H9 (cell line): ENCODE measurements at regions not wholly inside any gene's neighbourhood (a gene's known extent, or its start where the extent isn't known, plus 50 kb on each side); places are given as distances from the start of the nearest gene placed in this dataset.

ENCODE experiments used
- DNase-seq: peaks from one replicate; pipeline ENCODE4 v3.0.0-alpha.2; 2017
- H2AFZ ChIP-seq: one replicate; pipeline ENCODE4 v1.6.1; 2013; ENCODE audit warnings: mild to moderate bottlenecking, low read length, control low read depth, moderate library complexity
- H2AK5ac ChIP-seq: 2 replicates; pipeline ENCODE4 v1.6.1; 2013; ENCODE audit warnings: low read length, control low read depth, mixed read lengths; ENCODE audit not compliant: insufficient read length
- H2BK120ac ChIP-seq: one replicate; pipeline ENCODE4 v1.6.1; 2013; ENCODE audit warnings: low read depth, mild to moderate bottlenecking, low read length, control low read depth, inconsistent platforms; ENCODE audit not compliant: poor library complexity, severe bottlenecking
- H2BK12ac ChIP-seq: 2 replicates; pipeline ENCODE4 v1.6.1; 2013; ENCODE audit warnings: low read length, control low read depth, mixed read lengths, low read depth; ENCODE audit not compliant: insufficient read length
- H2BK15ac ChIP-seq: 2 replicates; pipeline ENCODE4 v1.6.1; 2013; ENCODE audit warnings: low read depth, low read length, control low read depth
- H2BK20ac ChIP-seq: one replicate; pipeline ENCODE4 v1.6.1; 2013; ENCODE audit warnings: low read depth, mild to moderate bottlenecking, low read length, control low read depth, inconsistent platforms; ENCODE audit not compliant: poor library complexity, severe bottlenecking
- H2BK5ac ChIP-seq: 2 replicates; pipeline ENCODE4 v1.6.1; 2013; ENCODE audit warnings: low read length, control low read depth, mixed read lengths; ENCODE audit not compliant: insufficient read length
- H3K14ac ChIP-seq: 2 replicates; pipeline ENCODE4 v1.6.1; 2013; ENCODE audit warnings: low read length, control low read depth; ENCODE audit not compliant: insufficient read depth
- H3K18ac ChIP-seq: 2 replicates; pipeline ENCODE4 v1.6.1; 2013; ENCODE audit warnings: low read depth, mild to moderate bottlenecking, mixed read lengths, low read length, control low read depth; ENCODE audit not compliant: insufficient read length
- H3K23ac ChIP-seq: 2 replicates; pipeline ENCODE4 v1.6.1; 2013; ENCODE audit warnings: low read length, control low read depth, mixed read lengths, low read depth; ENCODE audit not compliant: insufficient read length
- H3K23me2 ChIP-seq: 2 replicates; pipeline ENCODE4 v1.6.1; 2013; ENCODE audit warnings: low read depth, mild to moderate bottlenecking, mixed read lengths, low read length, control low read depth; ENCODE audit not compliant: insufficient read length, poor library complexity, severe bottlenecking
- H3K27ac ChIP-seq: 2 replicates; pipeline ENCODE4 v1.5.1; 2013; ENCODE audit warnings: low read length, control low read depth, mixed read lengths, low read depth; ENCODE audit not compliant: insufficient read length
- H3K27me3 ChIP-seq: 2 replicates; pipeline ENCODE4 v1.6.1; 2013; ENCODE audit warnings: low read length, control low read depth, inconsistent platforms; ENCODE audit not compliant: insufficient read depth
- H3K4ac ChIP-seq: 2 replicates; pipeline ENCODE4 v1.6.1; 2013; ENCODE audit warnings: low read depth, mild to moderate bottlenecking, control low read depth, inconsistent platforms, low read length, moderate library complexity
- H3K4me1 ChIP-seq: 2 replicates; pipeline ENCODE4 v1.6.1; 2013; ENCODE audit warnings: low read length, control low read depth, inconsistent platforms; ENCODE audit not compliant: insufficient read depth
- H3K4me2 ChIP-seq: 2 replicates; pipeline ENCODE4 v1.6.1; 2013; ENCODE audit warnings: low read length, control low read depth, mixed read lengths; ENCODE audit not compliant: insufficient read length, insufficient read depth
- H3K56ac ChIP-seq: 2 replicates; pipeline ENCODE4 v1.6.1; 2013; ENCODE audit warnings: low read depth, mild to moderate bottlenecking, mixed read lengths, low read length, control low read depth; ENCODE audit not compliant: insufficient read length
- H3K79me1 ChIP-seq: 2 replicates; pipeline ENCODE4 v1.6.1; 2013; ENCODE audit warnings: low read depth, mild to moderate bottlenecking, moderate library complexity, low read length, control low read depth, inconsistent platforms; ENCODE audit not compliant: insufficient read depth, poor library complexity, severe bottlenecking
- H3K79me2 ChIP-seq: 2 replicates; pipeline ENCODE4 v1.6.1; 2013; ENCODE audit warnings: low read length, control low read depth, inconsistent platforms; ENCODE audit not compliant: insufficient read depth
- H3K9ac ChIP-seq: 2 replicates; pipeline ENCODE4 v1.6.1; 2013; ENCODE audit warnings: low read length, control low read depth, mixed read lengths; ENCODE audit not compliant: insufficient read length; ENCODE audit errors: extremely low read depth
- H3K9me3 ChIP-seq: one replicate; pipeline ENCODE4 v1.6.1; 2013; ENCODE audit warnings: low read depth, low read length, inconsistent platforms; ENCODE audit not compliant: control insufficient read depth
- H3T11ph ChIP-seq: one replicate; pipeline ENCODE4 v1.6.1; 2013; ENCODE audit warnings: mild to moderate bottlenecking, low read length, control low read depth, inconsistent platforms
- H4K20me1 ChIP-seq: one replicate; pipeline ENCODE4 v1.6.1; 2013; ENCODE audit not compliant: control insufficient read depth, insufficient read length, insufficient read depth
- H4K5ac ChIP-seq: 2 replicates; pipeline ENCODE4 v1.6.1; 2013; ENCODE audit warnings: low read depth, mild to moderate bottlenecking, mixed read lengths, low read length, control low read depth; ENCODE audit not compliant: insufficient read length
- H4K8ac ChIP-seq: replicated peaks from 2 replicates; pipeline ENCODE4 v1.6.1; 2013; ENCODE audit warnings: low read length, control low read depth, mixed read lengths, low read depth; ENCODE audit not compliant: insufficient read length
- H4K91ac ChIP-seq: 2 replicates; pipeline ENCODE4 v1.6.1; 2013; ENCODE audit warnings: low read depth, mild to moderate bottlenecking, moderate library complexity, mixed read lengths, low read length, control low read depth; ENCODE audit not compliant: insufficient read length
- H3K27ac Mint-ChIP-seq, 3 experiments: 2 replicates in 2 of 3; 3 replicates in 1 of 3; pipeline ENCODE4 v1.8.0; 2020 to 2021; ENCODE audit warnings: mixed read lengths in 3 of 3, mild to moderate bottlenecking in 1 of 3, moderate library complexity in 1 of 3
- H3K27me3 Mint-ChIP-seq: 2 replicates; pipeline ENCODE4 v1.8.0; 2021; ENCODE audit warnings: low read depth, mild to moderate bottlenecking, moderate library complexity, mixed read lengths
- H3K36me3 Mint-ChIP-seq, 3 experiments: 2 replicates in 2 of 3; 3 replicates in 1 of 3; pipeline ENCODE4 v1.8.0; 2020 to 2021; ENCODE audit warnings: low read depth in 3 of 3, mixed read lengths in 3 of 3; ENCODE audit not compliant: insufficient read depth in 1 of 3
- H3K4me1 Mint-ChIP-seq, 2 experiments: 2 replicates each; pipeline ENCODE4 v1.8.0; 2020; ENCODE audit warnings: mixed read lengths in 2 of 2
- H3K4me3 Mint-ChIP-seq, 2 experiments: 2 replicates in 1 of 2; 3 replicates in 1 of 2; pipeline ENCODE4 v1.8.0; 2020 to 2021; ENCODE audit warnings: mild to moderate bottlenecking in 2 of 2, mixed read lengths in 2 of 2, moderate library complexity in 1 of 2
- H3K9me3 Mint-ChIP-seq, 2 experiments: 2 replicates in 1 of 2; 3 replicates in 1 of 2; pipeline ENCODE4 v1.8.0; 2020; ENCODE audit warnings: mild to moderate bottlenecking in 2 of 2, mixed read lengths in 2 of 2, moderate library complexity in 1 of 2
- WGBS: extraction: QIAGEN DNeasy Blood & Tissue Kit; methylation state at CpG from one replicate; pipeline ENCODE4 v1.1.7; 2013; ENCODE audit warnings: missing lambda C conversion rate, low lambda C conversion rate, mixed read lengths; ENCODE audit not compliant: insufficient read length; ENCODE audit errors: extremely low coverage; 5-methylcytosine and 5-hydroxymethylcytosine counted together
- TF ChIP-seq, protein P1 (sequence below): fragments of 200-600 bp; sonication (generic); conservative IDR thresholded peaks from 3 replicates; pipeline ENCODE4 v1.8.0; 2021; ENCODE audit warnings: antibody characterized with exemption, mild to moderate bottlenecking

DNA sequence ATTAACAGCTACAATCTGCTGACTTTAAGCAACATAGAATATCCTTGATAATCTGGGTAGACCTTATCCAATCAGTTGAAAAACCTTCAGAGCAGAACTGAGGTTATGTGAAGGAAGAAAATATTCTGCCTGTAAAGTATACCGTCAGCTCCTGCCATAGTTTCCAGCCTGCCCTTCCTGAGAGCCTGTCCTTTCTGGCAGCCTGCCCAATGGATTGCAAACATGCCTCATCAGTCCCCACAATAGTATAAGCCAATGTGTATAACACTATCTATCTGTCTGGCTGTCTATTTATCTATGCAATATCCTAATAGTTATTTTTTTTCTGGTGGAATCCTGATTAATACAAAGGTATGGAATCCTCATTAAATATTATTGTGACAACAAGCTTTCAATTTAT lies 489.2 kb upstream of the KCND2 start:
- no peak overlapping the region for H3K4me3 Mint-ChIP-seq
- no peaks in the 10 kb centered on the region for H3K36me3 Mint-ChIP-seq
- WGBS = no CpG with 5 or more reads among the region's 1 CpG
- H4K8ac ChIP-seq = no peak overlapping the region
- H2BK12ac ChIP-seq = no peak overlapping the region
- H4K20me1 ChIP-seq = no peaks in the 10 kb centered on the region
- no peak overlapping the region for H3K27ac Mint-ChIP-seq
- no peak overlapping the region for H4K5ac ChIP-seq
- H3K27me3 Mint-ChIP-seq = no peaks in the 10 kb centered on the region
- H3K18ac ChIP-seq = no peak overlapping the region
- no peak overlapping the region for H3K4ac ChIP-seq
- H3K27me3 ChIP-seq = no peaks in the 10 kb centered on the region
- DNase-seq = no peak
- H3K4me1 ChIP-seq = no peaks in the 10 kb centered on the region
- no peak overlapping the region for H3K14ac ChIP-seq
- no peak overlapping the region for H2AFZ ChIP-seq
- H3K9me3 Mint-ChIP-seq = no peaks in the 10 kb centered on the region
- no peak overlapping the region for H4K91ac ChIP-seq
- no peaks in the 10 kb centered on the region for H3K79me2 ChIP-seq
- no peaks in the 10 kb centered on the region for H3K4me1 Mint-ChIP-seq
- H3K9me3 ChIP-seq = no peaks in the 10 kb centered on the region
- TF ChIP-seq, protein P1, sequence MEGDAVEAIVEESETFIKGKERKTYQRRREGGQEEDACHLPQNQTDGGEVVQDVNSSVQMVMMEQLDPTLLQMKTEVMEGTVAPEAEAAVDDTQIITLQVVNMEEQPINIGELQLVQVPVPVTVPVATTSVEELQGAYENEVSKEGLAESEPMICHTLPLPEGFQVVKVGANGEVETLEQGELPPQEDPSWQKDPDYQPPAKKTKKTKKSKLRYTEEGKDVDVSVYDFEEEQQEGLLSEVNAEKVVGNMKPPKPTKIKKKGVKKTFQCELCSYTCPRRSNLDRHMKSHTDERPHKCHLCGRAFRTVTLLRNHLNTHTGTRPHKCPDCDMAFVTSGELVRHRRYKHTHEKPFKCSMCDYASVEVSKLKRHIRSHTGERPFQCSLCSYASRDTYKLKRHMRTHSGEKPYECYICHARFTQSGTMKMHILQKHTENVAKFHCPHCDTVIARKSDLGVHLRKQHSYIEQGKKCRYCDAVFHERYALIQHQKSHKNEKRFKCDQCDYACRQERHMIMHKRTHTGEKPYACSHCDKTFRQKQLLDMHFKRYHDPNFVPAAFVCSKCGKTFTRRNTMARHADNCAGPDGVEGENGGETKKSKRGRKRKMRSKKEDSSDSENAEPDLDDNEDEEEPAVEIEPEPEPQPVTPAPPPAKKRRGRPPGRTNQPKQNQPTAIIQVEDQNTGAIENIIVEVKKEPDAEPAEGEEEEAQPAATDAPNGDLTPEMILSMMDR = no peak
- H2AK5ac ChIP-seq = no peak overlapping the region
- H3T11ph ChIP-seq = no peak overlapping the region
- no peak overlapping the region for H3K23ac ChIP-seq
- H2BK120ac ChIP-seq = no peak overlapping the region
- no peak overlapping the region for H3K9ac ChIP-seq
- H2BK15ac ChIP-seq = no peak overlapping the region
- H2BK5ac ChIP-seq = no peak overlapping the region
- no peak overlapping the region for H2BK20ac ChIP-seq
- H3K79me1 ChIP-seq = no peaks in the 10 kb centered on the region
- no peaks in the 10 kb centered on the region for H3K23me2 ChIP-seq
- no peak overlapping the region for H3K56ac ChIP-seq
- H3K4me2 ChIP-seq = no peak overlapping the region
- H3K27ac ChIP-seq = no peak overlapping the region
